Neural progenitor cell (in vitro differentiated cells): ENCODE measurements at regions not wholly inside any gene's neighbourhood (a gene's known extent, or its start where the extent isn't known, plus 50 kb on each side); places are given as distances from the start of the nearest gene placed in this dataset.
A peak's percentile ranks its signal among the peaks of the same experiment; 100 is the strongest.

ENCODE experiments used
- DNase-seq: peaks from one replicate; pipeline ENCODE4 v3.0.0-alpha.2; 2016; ENCODE audit warnings: low spot score
- H2AFZ ChIP-seq: fragments of 200-600 bp; sonication (generic); replicated peaks from 2 replicates; pipeline ENCODE4 v1.6.1; 2016; ENCODE audit warnings: antibody characterized with exemption
- H3F3A ChIP-seq: fragments of 200-600 bp; sonication (generic); 2 replicates; pipeline ENCODE4 v1.6.1; 2016; ENCODE audit warnings: antibody characterized with exemption, low read depth
- H3K27ac ChIP-seq: fragments of 200-600 bp; sonication (generic); 2 replicates; pipeline ENCODE4 v1.5.1; 2016; ENCODE audit warnings: mild to moderate bottlenecking
- H3K27me3 ChIP-seq: fragments of 200-600 bp; sonication (generic); 2 replicates; pipeline ENCODE4 v1.6.1; 2016; ENCODE audit warnings: mild to moderate bottlenecking, moderate library complexity
- H3K36me3 ChIP-seq: fragments of 200-600 bp; sonication (generic); 2 replicates; pipeline ENCODE4 v1.5.1; 2016
- H3K4me1 ChIP-seq: fragments of 200-600 bp; sonication (generic); 2 replicates; pipeline ENCODE4 v1.6.1; 2016; ENCODE audit warnings: mixed run types
- H3K4me2 ChIP-seq: fragments of 200-600 bp; sonication (generic); 2 replicates; pipeline ENCODE4 v1.6.1; 2016
- H3K4me3 ChIP-seq: fragments of 200-600 bp; sonication (generic); 2 replicates; pipeline ENCODE4 v1.5.1; 2016
- H3K79me2 ChIP-seq: fragments of 200-600 bp; sonication (generic); 2 replicates; pipeline ENCODE4 v1.6.1; 2016; ENCODE audit warnings: low read depth
- H3K9ac ChIP-seq: fragments of 200-600 bp; sonication (generic); 2 replicates; pipeline ENCODE4 v1.6.1; 2016
- H3K9me3 ChIP-seq: fragments of 200-600 bp; sonication (generic); 2 replicates; pipeline ENCODE4 v1.5.1; 2016; ENCODE audit warnings: low read depth
- H4K20me1 ChIP-seq: fragments of 200-600 bp; sonication (generic); 2 replicates; pipeline ENCODE4 v1.6.1; 2016; ENCODE audit warnings: low read depth
- H3K27ac Mint-ChIP-seq: 3 replicates; pipeline ENCODE4 v1.8.0; 2021; ENCODE audit warnings: mixed read lengths
- H3K27me3 Mint-ChIP-seq: 2 replicates; pipeline ENCODE4 v1.8.0; 2022; ENCODE audit warnings: low read depth, mild to moderate bottlenecking, inconsistent platforms, moderate library complexity, mixed read lengths; ENCODE audit not compliant: insufficient read depth
- H3K36me3 Mint-ChIP-seq: 3 replicates; pipeline ENCODE4 v1.8.0; 2021; ENCODE audit warnings: mixed read lengths
- H3K4me1 Mint-ChIP-seq: 3 replicates; pipeline ENCODE4 v1.8.0; 2021; ENCODE audit warnings: mixed read lengths
- H3K4me3 Mint-ChIP-seq: 3 replicates; pipeline ENCODE4 v1.8.0; 2021; ENCODE audit warnings: mild to moderate bottlenecking, moderate library complexity, mixed read lengths
- H3K9me3 Mint-ChIP-seq: 3 replicates; pipeline ENCODE4 v1.8.0; 2020; ENCODE audit warnings: mixed read lengths
- CTCF ChIP-seq: fragments of 200-600 bp; sonication (generic); IDR thresholded peaks from 2 replicates; pipeline ENCODE4 v1.5.1; 2017; ENCODE audit warnings: antibody characterized with exemption, mild to moderate bottlenecking
- EZH2 ChIP-seq: fragments of 200-600 bp; sonication (generic); IDR thresholded peaks from 2 replicates; pipeline ENCODE4 v1.6.1; 2017; ENCODE audit warnings: antibody characterized with exemption, mild to moderate bottlenecking, moderate library complexity
- EZH2phosphoT487 ChIP-seq: fragments of 200-600 bp; sonication (generic); IDR thresholded peaks from 2 replicates; pipeline ENCODE4 v1.6.1; 2017; ENCODE audit warnings: antibody characterized with exemption

DNA sequence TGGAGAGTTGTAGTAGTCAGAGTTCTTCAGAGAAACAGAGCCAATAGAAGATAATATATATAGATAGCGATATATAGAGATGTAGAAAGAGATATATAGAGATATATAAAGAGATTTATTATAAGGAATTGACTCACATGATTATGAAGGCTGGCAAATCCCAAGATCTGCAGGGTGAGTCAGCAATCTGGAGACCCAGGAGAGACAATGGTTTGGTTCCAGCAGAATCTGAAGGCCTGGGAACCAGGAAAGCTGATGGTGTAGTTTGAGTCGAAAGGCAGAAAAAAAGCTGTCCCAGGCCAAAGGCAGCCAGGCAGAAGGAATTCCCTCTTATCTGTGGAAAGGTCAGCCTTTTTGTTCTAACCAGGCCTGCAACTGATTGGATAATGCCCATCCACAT lies 194.1 kb downstream of the NUFIP1 start:
- no peaks in the 10 kb centered on the region for H3K36me3 ChIP-seq
- peaks cover 5% of the 10 kb centered on the region for H3K27me3 Mint-ChIP-seq
- no peaks in the 10 kb centered on the region for H3K9me3 Mint-ChIP-seq
- H3K9me3 ChIP-seq: no peaks in the 10 kb centered on the region
- H3K4me1 ChIP-seq: peaks cover 25% of the 10 kb centered on the region
- TF ChIP-seq CTCF: no peak
- H3K4me1 Mint-ChIP-seq: peaks cover 9% of the 10 kb centered on the region
- no peak overlapping the region for H3K4me2 ChIP-seq
- no peak overlapping the region for H3K9ac ChIP-seq
- H3K79me2 ChIP-seq: no peaks in the 10 kb centered on the region
- no peak overlapping the region for H2AFZ ChIP-seq
- H3K4me3 ChIP-seq: no peak overlapping the region
- H3F3A ChIP-seq: peaks cover 10% of the 10 kb centered on the region
- H3K27ac ChIP-seq: no peak overlapping the region
- no peaks in the 10 kb centered on the region for H4K20me1 ChIP-seq
- H3K36me3 Mint-ChIP-seq: no peaks in the 10 kb centered on the region
- DNase-seq: no peak
- H3K27ac Mint-ChIP-seq: no peak overlapping the region
- no peak overlapping the region for H3K4me3 Mint-ChIP-seq
- H3K27me3 ChIP-seq: no peaks in the 10 kb centered on the region

- Histone ChIP-seq H4K20me1 (no peaks in the 10 kb centered on the region), H3K4me1 (peaks cover 19% of the 10 kb centered on the region), H3K4me3 (no peak overlapping the region), H3K27ac (no peak overlapping the region), H3K27me3 (no peaks in the 10 kb centered on the region), H3F3A (peaks cover 7% of the 10 kb centered on the region), H2AFZ (no peak overlapping the region), H3K9me3 (no peaks in the 10 kb centered on the region), H3K36me3 (no peaks in the 10 kb centered on the region), H3K9ac (no peak overlapping the region), H3K4me2 (no peak overlapping the region), H3K79me2 (no peaks in the 10 kb centered on the region)
- peaks cover 8% of the 10 kb centered on the region for H3K4me1 Mint-ChIP-seq
- H3K4me3 Mint-ChIP-seq: no peak overlapping the region
- TF ChIP-seq CTCF (no peak), EZH2phosphoT487 (no peak), EZH2 (no peak)
- no peaks in the 10 kb centered on the region for H3K36me3 Mint-ChIP-seq
- DNase-seq: no peak
- peaks cover 4% of the 10 kb centered on the region for H3K9me3 Mint-ChIP-seq
- peaks cover 3% of the 10 kb centered on the region for H3K27me3 Mint-ChIP-seq
- no peak overlapping the region for H3K27ac Mint-ChIP-seq
Measured at GRCh38 chr13:44792096-44792495, 197.2 kb downstream of the NUFIP1 start.

- H3K9me3 ChIP-seq: no peaks in the 10 kb centered on the region
- H3K27me3 Mint-ChIP-seq: peaks cover 3% of the 10 kb centered on the region
- H3K36me3 Mint-ChIP-seq: no peaks in the 10 kb centered on the region
- no peak overlapping the region for H3K4me3 ChIP-seq
- no peaks in the 10 kb centered on the region for H3K36me3 ChIP-seq
- peaks cover 6% of the 10 kb centered on the region for H3K4me1 Mint-ChIP-seq
- H3K9me3 Mint-ChIP-seq: peaks cover 4% of the 10 kb centered on the region
- no peaks in the 10 kb centered on the region for H3K79me2 ChIP-seq
- no peaks in the 10 kb centered on the region for H4K20me1 ChIP-seq
- H3K9ac ChIP-seq: no peak overlapping the region
- no peak overlapping the region for H3K4me2 ChIP-seq
- no peaks in the 10 kb centered on the region for H3K27me3 ChIP-seq
- TF ChIP-seq EZH2 (no peak), EZH2phosphoT487 (no peak), CTCF (no peak)
- peak; percentile 34 for DNase-seq
- H2AFZ ChIP-seq: peak overlapping the region; percentile 79
- peaks cover 13% of the 10 kb centered on the region for H3K4me1 ChIP-seq
- no peaks in the 10 kb centered on the region for H3F3A ChIP-seq
- H3K4me3 Mint-ChIP-seq: no peak overlapping the region
- no peak overlapping the region for H3K27ac Mint-ChIP-seq
- no peak overlapping the region for H3K27ac ChIP-seq
Measured at GRCh38 chr13:44790289-44790688, 199.0 kb downstream of the NUFIP1 start.

GRCh38 chr13:44787617-44788016 lies 201.7 kb downstream of the NUFIP1 start:
- peaks cover 8% of the 10 kb centered on the region for H3K4me1 ChIP-seq
- no peaks in the 10 kb centered on the region for H3F3A ChIP-seq
- Mint-ChIP-seq H3K27ac (no peak overlapping the region), H3K36me3 (no peaks in the 10 kb centered on the region), H3K27me3 (no peaks in the 10 kb centered on the region), H3K4me1 (peaks cover 6% of the 10 kb centered on the region), H3K9me3 (peaks cover 4% of the 10 kb centered on the region), H3K4me3 (no peak overlapping the region)
- H3K27ac ChIP-seq: no peak overlapping the region
- no peak overlapping the region for H2AFZ ChIP-seq
- no peak overlapping the region for H3K9ac ChIP-seq
- no peak for TF ChIP-seq EZH2phosphoT487
- H3K9me3 ChIP-seq: no peaks in the 10 kb centered on the region
- no peak for DNase-seq
- H3K4me3 ChIP-seq: no peak overlapping the region
- no peaks in the 10 kb centered on the region for H3K79me2 ChIP-seq
- H3K4me2 ChIP-seq: no peak overlapping the region
- no peaks in the 10 kb centered on the region for H3K27me3 ChIP-seq
- H3K36me3 ChIP-seq: no peaks in the 10 kb centered on the region
- H4K20me1 ChIP-seq: no peaks in the 10 kb centered on the region
